Skeletal muscle cell (primary cell): ENCODE measurements at regions not wholly inside any gene's neighbourhood (a gene's known extent, or its start where the extent isn't known, plus 50 kb on each side); places are given as distances from the start of the nearest gene placed in this dataset.
"Not testable (repeated sequence)": the region's sequence is repeated elsewhere in the genome, so short reads cannot be mapped to it uniquely, and the experiment has no call there.

Source experiments
- DNase-seq: peaks from one replicate; pipeline ENCODE4 v3.0.0-alpha.2; 2010; ENCODE audit warnings: low read depth
- H3K4me3 ChIP-seq: 2 replicates; pipeline ENCODE4 v1.5.1; 2011; ENCODE audit warnings: low read depth, mild to moderate bottlenecking, control low read depth, low read length, moderate library complexity

- no peak overlapping the region for H3K4me3 ChIP-seq
- DNase-seq = no peak
Observed at GRCh38 chr12:46483572-46484395, 111.2 kb upstream of the SLC38A2 start.

- no peak overlapping the region for H3K4me3 ChIP-seq
- no peak for DNase-seq
Observed at GRCh38 chr12:46480724-46481123, 108.2 kb upstream of the SLC38A2 start.

GRCh38 chr12:46480316-46480715 lies 107.7 kb upstream of the SLC38A2 start:
- no peak for DNase-seq
- no peak overlapping the region for H3K4me3 ChIP-seq

GRCh38 chr12:46478123-46478522 lies 105.5 kb upstream of the SLC38A2 start:
- H3K4me3 ChIP-seq = no peak overlapping the region
- no peak for DNase-seq

- no peak for DNase-seq
- no peak overlapping the region for H3K4me3 ChIP-seq
Observed at GRCh38 chr12:46477541-46477940, 105.0 kb upstream of the SLC38A2 start.

GRCh38 chr12:46475972-46476645 lies 103.5 kb upstream of the SLC38A2 start:
- H3K4me3 ChIP-seq = no peak overlapping the region
- DNase-seq = no peak

- DNase-seq, H3K4me3 ChIP-seq: not testable (repeated sequence)
Observed at GRCh38 chr12:46474385-46474784, 101.8 kb upstream of the SLC38A2 start.

GRCh38 chr12:46473634-46474329 lies 101.2 kb upstream of the SLC38A2 start:
- peak; percentile 86 for DNase-seq
- H3K4me3 ChIP-seq = no peak overlapping the region

- no peak overlapping the region for H3K4me3 ChIP-seq
- no peak for DNase-seq
Observed at GRCh38 chr12:46472893-46473633, 100.5 kb upstream of the SLC38A2 start.

GRCh38 chr12:46472144-46472705 lies 99.7 kb upstream of the SLC38A2 start:
- no peak overlapping the region for H3K4me3 ChIP-seq
- DNase-seq = no peak

GRCh38 chr12:46471404-46471803 lies 98.8 kb upstream of the SLC38A2 start:
- no peak overlapping the region for H3K4me3 ChIP-seq
- DNase-seq = no peak

- no peak overlapping the region for H3K4me3 ChIP-seq
- DNase-seq = no peak
Observed at GRCh38 chr12:46470975-46471374, 98.4 kb upstream of the SLC38A2 start.

- DNase-seq = no peak
- no peak overlapping the region for H3K4me3 ChIP-seq
Observed at GRCh38 chr12:46470036-46470627, 97.6 kb upstream of the SLC38A2 start.

GRCh38 chr12:46468813-46469212 lies 96.2 kb upstream of the SLC38A2 start:
- H3K4me3 ChIP-seq = no peak overlapping the region
- no peak for DNase-seq

GRCh38 chr12:46468160-46468559 lies 95.6 kb upstream of the SLC38A2 start:
- DNase-seq = no peak
- H3K4me3 ChIP-seq = no peak overlapping the region

- H3K4me3 ChIP-seq = no peak overlapping the region
- no peak for DNase-seq
Observed at GRCh38 chr12:46465307-46465706, 92.7 kb upstream of the SLC38A2 start.

GRCh38 chr12:46464863-46465262 lies 92.3 kb upstream of the SLC38A2 start:
- no peak overlapping the region for H3K4me3 ChIP-seq
- DNase-seq = no peak

GRCh38 chr12:46462641-46463355 lies 90.2 kb upstream of the SLC38A2 start:
- no peak for DNase-seq
- H3K4me3 ChIP-seq = no peak overlapping the region
